Stromal cell of bone marrow (primary cell): ENCODE measurements at regions not wholly inside any gene's neighbourhood (a gene's known extent, or its start where the extent isn't known, plus 50 kb on each side); places are given as distances from the start of the nearest gene placed in this dataset.
"Not testable (repeated sequence)": the region's sequence is repeated elsewhere in the genome, so short reads cannot be mapped to it uniquely, and the experiment has no call there.

Source experiments
- DNase-seq: peaks from one replicate; pipeline ENCODE4 v3.0.0-alpha.2; 2012; ENCODE audit warnings: low read depth

GRCh38 chr12:65655074-65655493 lies 169.2 kb upstream of the HMGA2 start:
- DNase-seq = no peak

GRCh38 chr12:65656156-65656882 lies 168.0 kb upstream of the HMGA2 start:
- no peak for DNase-seq

- peak; percentile 98 for DNase-seq
Observed at GRCh38 chr12:65656891-65657351, 167.4 kb upstream of the HMGA2 start.

- no peak for DNase-seq
Observed at GRCh38 chr12:65657635-65658034, 166.6 kb upstream of the HMGA2 start.

- no peak for DNase-seq
Observed at GRCh38 chr12:65658360-65658759, 165.9 kb upstream of the HMGA2 start.

- no peak for DNase-seq
Observed at GRCh38 chr12:65659681-65660080, 164.6 kb upstream of the HMGA2 start.

GRCh38 chr12:65660096-65660495 lies 164.2 kb upstream of the HMGA2 start:
- no peak for DNase-seq

- no peak for DNase-seq
Observed at GRCh38 chr12:65660836-65661235, 163.4 kb upstream of the HMGA2 start.

- no peak for DNase-seq
Observed at GRCh38 chr12:65662590-65662989, 161.7 kb upstream of the HMGA2 start.

GRCh38 chr12:65663097-65663496 lies 161.2 kb upstream of the HMGA2 start:
- DNase-seq = no peak

GRCh38 chr12:65663648-65664047 lies 160.6 kb upstream of the HMGA2 start:
- no peak for DNase-seq

GRCh38 chr12:65664715-65665250 lies 159.5 kb upstream of the HMGA2 start:
- DNase-seq = no peak

GRCh38 chr12:65665817-65666216 lies 158.5 kb upstream of the HMGA2 start:
- no peak for DNase-seq

- no peak for DNase-seq
Observed at GRCh38 chr12:65666876-65667275, 157.4 kb upstream of the HMGA2 start.

GRCh38 chr12:65667932-65668331 lies 156.4 kb upstream of the HMGA2 start:
- DNase-seq = no peak

- peak; percentile 81 for DNase-seq
Observed at GRCh38 chr12:65668981-65669695, 155.1 kb upstream of the HMGA2 start.

GRCh38 chr12:65670775-65671174 lies 153.5 kb upstream of the HMGA2 start:
- no peak for DNase-seq

GRCh38 chr12:65672441-65672840 lies 151.8 kb upstream of the HMGA2 start:
- no peak for DNase-seq

- no peak for DNase-seq
Observed at GRCh38 chr12:65673156-65673690, 151.1 kb upstream of the HMGA2 start.

- no peak for DNase-seq
Observed at GRCh38 chr12:65673732-65674131, 150.6 kb upstream of the HMGA2 start.

- DNase-seq = no peak
Observed at GRCh38 chr12:65675141-65675621, 149.1 kb upstream of the HMGA2 start.

- DNase-seq = not testable (repeated sequence)
Observed at GRCh38 chr12:65678172-65678571, 146.1 kb upstream of the HMGA2 start.

GRCh38 chr12:65681226-65681625 lies 143.1 kb upstream of the HMGA2 start:
- DNase-seq = no peak
